Liver (tissue), 8 donors: ENCODE measurements at regions not wholly inside any gene's neighbourhood (a gene's known extent, or its start where the extent isn't known, plus 50 kb on each side); places are given as distances from the start of the nearest gene placed in this dataset.

ENCODE experiments used
- DNase-seq: peaks from one replicate; pipeline ENCODE4 v3.0.0-alpha.2; 2017; ENCODE audit warnings: low spot score
- H3K27ac ChIP-seq, 2 donors: one replicate each; pipeline ENCODE4 v1.7.0; 2013; ENCODE audit warnings: inconsistent platforms in 2 of 2, low read length in 2 of 2, control low read depth in 1 of 2, low read depth in 1 of 2, mild to moderate bottlenecking in 1 of 2
- H3K27me3 ChIP-seq, 4 donors: one replicate each; pipeline versions ENCODE4 v1.6.1 to v1.7.0; 2013; ENCODE audit warnings: low read length in 3 of 4, inconsistent platforms in 1 of 4, mild to moderate bottlenecking in 1 of 4, moderate library complexity in 1 of 4; ENCODE audit not compliant: control insufficient read depth in 4 of 4, insufficient read depth in 4 of 4
- H3K36me3 ChIP-seq, 4 donors: one replicate each; pipeline versions ENCODE4 v1.6.1 to v1.7.0; 2013; ENCODE audit warnings: low read length in 3 of 4, mild to moderate bottlenecking in 3 of 4, low read depth in 1 of 4, moderate library complexity in 1 of 4; ENCODE audit not compliant: control insufficient read depth in 4 of 4, insufficient read depth in 3 of 4
- H3K4me1 ChIP-seq, 4 donors: one replicate each; pipeline versions ENCODE4 v1.6.1 to v1.7.0; 2013; ENCODE audit warnings: low read length in 3 of 4, mild to moderate bottlenecking in 3 of 4, moderate library complexity in 1 of 4; ENCODE audit not compliant: control insufficient read depth in 4 of 4, insufficient read depth in 4 of 4
- H3K4me3 ChIP-seq, 3 donors: one replicate each; pipeline versions ENCODE4 v1.6.1 to v1.7.0; 2013; ENCODE audit warnings: low read length in 3 of 3, control low read depth in 1 of 3, low read depth in 1 of 3, mild to moderate bottlenecking in 1 of 3
- H3K9ac ChIP-seq, 2 donors: one replicate each; pipeline ENCODE4 v1.7.0; 2013; ENCODE audit warnings: low read length in 2 of 2, mild to moderate bottlenecking in 2 of 2, moderate library complexity in 2 of 2, control low read depth in 1 of 2, low read depth in 1 of 2
- H3K9me3 ChIP-seq, 4 donors: one replicate each; pipeline versions ENCODE4 v1.6.1 to v1.7.0; 2013; ENCODE audit warnings: low read length in 3 of 4; ENCODE audit not compliant: control insufficient read depth in 4 of 4
- EGR1 ChIP-seq, 2 donors: IDR thresholded peaks; 2 replicates each; pipeline ENCODE4 v1.6.1; 2016 to 2018; ENCODE audit warnings: antibody characterized with exemption in 2 of 2, low read depth in 2 of 2
- FOXA1 ChIP-seq: IDR thresholded peaks from 2 replicates; pipeline ENCODE4 v1.6.1; 2016; ENCODE audit warnings: antibody characterized with exemption
- FOXA2 ChIP-seq: IDR thresholded peaks from 2 replicates; pipeline ENCODE4 v1.6.1; 2016; ENCODE audit warnings: antibody characterized with exemption
- GABPA ChIP-seq, 2 donors: IDR thresholded peaks in 1 of 2; conservative IDR thresholded peaks in 1 of 2; 2 replicates each; pipeline ENCODE4 v1.6.1; 2016; ENCODE audit warnings: antibody characterized with exemption in 2 of 2, mild to moderate bottlenecking in 1 of 2, moderate library complexity in 1 of 2
- HNF4A ChIP-seq, 2 donors: conservative IDR thresholded peaks; 2 replicates each; pipeline ENCODE4 v1.6.1; 2016; ENCODE audit warnings: antibody characterized with exemption in 2 of 2, mild to moderate bottlenecking in 2 of 2
- HNF4G ChIP-seq: IDR thresholded peaks from 2 replicates; pipeline ENCODE4 v1.6.1; 2016; ENCODE audit warnings: antibody characterized with exemption
- JUND ChIP-seq, 2 donors: IDR thresholded peaks; 2 replicates each; pipeline ENCODE4 v1.6.1; 2016; ENCODE audit warnings: antibody characterized with exemption in 2 of 2
- NR2F2 ChIP-seq: IDR thresholded peaks from 2 replicates; pipeline ENCODE4 v1.6.1; 2016; ENCODE audit warnings: antibody characterized with exemption
- RAD21 ChIP-seq, 2 donors: IDR thresholded peaks; 2 replicates each; pipeline ENCODE4 v1.6.1; 2016; ENCODE audit warnings: antibody characterized with exemption in 2 of 2, mild to moderate bottlenecking in 2 of 2
- RXRA ChIP-seq, 2 donors: IDR thresholded peaks; 2 replicates each; pipeline ENCODE4 v1.6.1; 2017 to 2018; ENCODE audit warnings: antibody characterized with exemption in 2 of 2, mild to moderate bottlenecking in 1 of 2
- SP1 ChIP-seq: IDR thresholded peaks from 2 replicates; pipeline ENCODE4 v1.6.1; 2018; ENCODE audit warnings: antibody characterized with exemption, mild to moderate bottlenecking
- TAF1 ChIP-seq: conservative IDR thresholded peaks from 2 replicates; pipeline ENCODE4 v1.6.1; 2016; ENCODE audit warnings: antibody characterized with exemption, mild to moderate bottlenecking
- YY1 ChIP-seq: IDR thresholded peaks from 2 replicates; pipeline ENCODE4 v1.6.1; 2016; ENCODE audit warnings: antibody characterized with exemption, mild to moderate bottlenecking
- WGBS: extraction: QIAGEN DNeasy Blood & Tissue Kit; methylation state at CpG from one replicate; pipeline ENCODE4 v1.1.7; 2013; 5-methylcytosine and 5-hydroxymethylcytosine counted together
- TF ChIP-seq, protein P1 (sequence below): IDR thresholded peaks from 2 replicates; pipeline ENCODE4 v1.6.1; 2016; ENCODE audit warnings: antibody characterized with exemption
- TF ChIP-seq, protein P2 (sequence below): IDR thresholded peaks from 2 replicates; pipeline ENCODE4 v1.6.1; 2016; ENCODE audit warnings: antibody characterized with exemption
- TF ChIP-seq, protein P3 (sequence below): fragments of 150-350 bp; IDR thresholded peaks from 2 replicates; pipeline ENCODE4 v1.5.1; 2017; ENCODE audit warnings: improper control_type of control experiment, low read depth, low read length; ENCODE audit not compliant: missing input control
- TF ChIP-seq, protein P4 (sequence below): IDR thresholded peaks from 2 replicates; pipeline ENCODE4 v1.6.1; 2016; ENCODE audit warnings: antibody characterized with exemption, mild to moderate bottlenecking
- TF ChIP-seq, protein P5 (sequence below): IDR thresholded peaks from 2 replicates; pipeline ENCODE4 v1.6.1; 2016; ENCODE audit warnings: antibody characterized with exemption
- donor health status: healthy.
- donor health status: healthy.
- donor health status: healthy.
- donor health status: healthy.
- donor health status: healthy.

DNA sequence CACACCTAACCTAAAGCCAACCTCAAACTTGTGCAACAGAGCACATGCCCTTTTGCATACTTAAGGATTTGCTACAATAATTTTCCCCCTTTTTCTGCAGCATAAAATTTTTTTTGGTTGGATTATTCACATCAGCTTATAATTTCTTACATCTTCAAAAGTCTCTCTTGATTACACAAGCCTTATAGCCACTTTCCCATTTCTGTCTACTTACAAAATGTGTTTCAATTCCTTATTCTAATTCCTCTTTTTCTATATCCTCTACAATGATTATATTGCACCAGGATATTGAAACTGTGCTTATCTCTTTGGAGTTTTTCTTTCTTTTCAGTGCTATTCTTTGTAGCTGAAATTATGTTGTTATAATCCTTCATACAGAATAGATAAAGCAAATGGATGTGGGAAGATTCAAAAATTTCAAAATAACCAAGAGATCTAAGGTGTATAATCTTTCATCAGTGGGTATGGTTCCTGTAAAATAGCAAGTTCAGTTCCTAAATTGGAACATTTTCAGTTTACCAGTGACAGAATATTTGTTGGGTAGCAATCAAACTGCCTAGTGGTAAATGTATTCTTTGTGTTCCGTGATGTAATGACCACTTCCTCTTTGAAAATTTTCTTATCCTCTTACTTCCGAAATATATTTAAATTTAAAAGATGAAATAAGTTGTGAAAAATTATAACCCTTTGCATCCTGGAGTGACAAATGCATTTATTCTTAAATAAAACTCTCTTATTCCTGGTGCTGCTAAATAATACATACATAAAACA lies 386.8 kb upstream of the CHD1 start:
- no peaks in the 10 kb centered on the region for H3K9me3 ChIP-seq
- no peak overlapping the region for H3K9ac ChIP-seq
- 52% methylated on average over 2 of the region's 2 CpGs for WGBS
- H3K27ac ChIP-seq, result peak overlapping the region in 1 of 2 donors; percentile 7
- DNase-seq, result no peak
- no peak for TF ChIP-seq GABPA (IDR thresholded peaks at IDR 0.05 in 1 of 2, conservative IDR thresholded peaks at IDR 0.05 in 1 of 2)
- no peak for TF ChIP-seq NR2F2
- TF ChIP-seq RXRA (IDR thresholded peaks at IDR 0.05), result no peak
- no peak for TF ChIP-seq FOXA2
- no peak for TF ChIP-seq HNF4G
- TF ChIP-seq, protein P1, sequence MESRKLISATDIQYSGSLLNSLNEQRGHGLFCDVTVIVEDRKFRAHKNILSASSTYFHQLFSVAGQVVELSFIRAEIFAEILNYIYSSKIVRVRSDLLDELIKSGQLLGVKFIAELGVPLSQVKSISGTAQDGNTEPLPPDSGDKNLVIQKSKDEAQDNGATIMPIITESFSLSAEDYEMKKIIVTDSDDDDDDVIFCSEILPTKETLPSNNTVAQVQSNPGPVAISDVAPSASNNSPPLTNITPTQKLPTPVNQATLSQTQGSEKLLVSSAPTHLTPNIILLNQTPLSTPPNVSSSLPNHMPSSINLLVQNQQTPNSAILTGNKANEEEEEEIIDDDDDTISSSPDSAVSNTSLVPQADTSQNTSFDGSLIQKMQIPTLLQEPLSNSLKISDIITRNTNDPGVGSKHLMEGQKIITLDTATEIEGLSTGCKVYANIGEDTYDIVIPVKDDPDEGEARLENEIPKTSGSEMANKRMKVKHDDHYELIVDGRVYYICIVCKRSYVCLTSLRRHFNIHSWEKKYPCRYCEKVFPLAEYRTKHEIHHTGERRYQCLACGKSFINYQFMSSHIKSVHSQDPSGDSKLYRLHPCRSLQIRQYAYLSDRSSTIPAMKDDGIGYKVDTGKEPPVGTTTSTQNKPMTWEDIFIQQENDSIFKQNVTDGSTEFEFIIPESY, result no peak
- H3K36me3 ChIP-seq, result no peaks in the 10 kb centered on the region
- H3K4me1 ChIP-seq, result no peaks in the 10 kb centered on the region
- peaks cover 0 to under 1% (median 0%) of the 10 kb centered on the region in 4 donors for H3K27me3 ChIP-seq
- H3K4me3 ChIP-seq, result no peak overlapping the region

DNA sequence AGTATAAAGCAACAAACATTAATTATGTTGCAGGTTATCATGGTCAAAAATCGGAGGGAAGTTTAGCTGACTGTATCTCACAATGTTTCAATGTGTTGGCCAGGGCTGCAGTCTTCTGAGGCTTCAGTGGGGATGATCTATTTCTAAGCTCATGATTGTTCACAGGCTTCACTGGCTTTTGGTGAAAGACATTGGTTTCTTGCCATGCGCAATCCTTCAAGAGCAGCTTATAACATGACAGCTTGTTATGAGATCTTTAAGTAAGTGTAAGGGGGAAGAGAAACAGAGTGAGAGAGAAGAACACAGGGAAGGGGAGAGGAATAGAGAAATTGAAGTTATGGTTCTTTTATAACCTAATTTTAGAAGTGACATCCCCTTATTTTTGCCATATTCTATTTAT lies 385.9 kb upstream of the CHD1 start:
- no peaks in the 10 kb centered on the region for H3K4me1 ChIP-seq
- H3K4me3 ChIP-seq, result no peak overlapping the region
- no peaks in the 10 kb centered on the region for H3K36me3 ChIP-seq
- peaks cover 0 to 2% (median 0%) of the 10 kb centered on the region in 4 donors for H3K27me3 ChIP-seq
- no peak for DNase-seq
- 80% methylated on average over 2 of the region's 2 CpGs for WGBS
- no peak overlapping the region for H3K27ac ChIP-seq
- no peaks in the 10 kb centered on the region for H3K9me3 ChIP-seq
- no peak for TF ChIP-seq EGR1 (IDR thresholded peaks at IDR 0.05; ENCODE audit: low read depth in 2 of 2)
- TF ChIP-seq FOXA2, result no peak
- no peak for TF ChIP-seq GABPA (IDR thresholded peaks at IDR 0.05 in 1 of 2, conservative IDR thresholded peaks at IDR 0.05 in 1 of 2)
- TF ChIP-seq FOXA1, result no peak
- TF ChIP-seq JUND (IDR thresholded peaks at IDR 0.05), result no peak
- no peak for TF ChIP-seq HNF4G
- TF ChIP-seq, protein P2, sequence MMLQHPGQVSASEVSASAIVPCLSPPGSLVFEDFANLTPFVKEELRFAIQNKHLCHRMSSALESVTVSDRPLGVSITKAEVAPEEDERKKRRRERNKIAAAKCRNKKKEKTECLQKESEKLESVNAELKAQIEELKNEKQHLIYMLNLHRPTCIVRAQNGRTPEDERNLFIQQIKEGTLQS, result no peak
- TF ChIP-seq, protein P3, sequence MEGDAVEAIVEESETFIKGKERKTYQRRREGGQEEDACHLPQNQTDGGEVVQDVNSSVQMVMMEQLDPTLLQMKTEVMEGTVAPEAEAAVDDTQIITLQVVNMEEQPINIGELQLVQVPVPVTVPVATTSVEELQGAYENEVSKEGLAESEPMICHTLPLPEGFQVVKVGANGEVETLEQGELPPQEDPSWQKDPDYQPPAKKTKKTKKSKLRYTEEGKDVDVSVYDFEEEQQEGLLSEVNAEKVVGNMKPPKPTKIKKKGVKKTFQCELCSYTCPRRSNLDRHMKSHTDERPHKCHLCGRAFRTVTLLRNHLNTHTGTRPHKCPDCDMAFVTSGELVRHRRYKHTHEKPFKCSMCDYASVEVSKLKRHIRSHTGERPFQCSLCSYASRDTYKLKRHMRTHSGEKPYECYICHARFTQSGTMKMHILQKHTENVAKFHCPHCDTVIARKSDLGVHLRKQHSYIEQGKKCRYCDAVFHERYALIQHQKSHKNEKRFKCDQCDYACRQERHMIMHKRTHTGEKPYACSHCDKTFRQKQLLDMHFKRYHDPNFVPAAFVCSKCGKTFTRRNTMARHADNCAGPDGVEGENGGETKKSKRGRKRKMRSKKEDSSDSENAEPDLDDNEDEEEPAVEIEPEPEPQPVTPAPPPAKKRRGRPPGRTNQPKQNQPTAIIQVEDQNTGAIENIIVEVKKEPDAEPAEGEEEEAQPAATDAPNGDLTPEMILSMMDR, result no peak
- TF ChIP-seq, protein P1, result no peak
- TF ChIP-seq, protein P4, sequence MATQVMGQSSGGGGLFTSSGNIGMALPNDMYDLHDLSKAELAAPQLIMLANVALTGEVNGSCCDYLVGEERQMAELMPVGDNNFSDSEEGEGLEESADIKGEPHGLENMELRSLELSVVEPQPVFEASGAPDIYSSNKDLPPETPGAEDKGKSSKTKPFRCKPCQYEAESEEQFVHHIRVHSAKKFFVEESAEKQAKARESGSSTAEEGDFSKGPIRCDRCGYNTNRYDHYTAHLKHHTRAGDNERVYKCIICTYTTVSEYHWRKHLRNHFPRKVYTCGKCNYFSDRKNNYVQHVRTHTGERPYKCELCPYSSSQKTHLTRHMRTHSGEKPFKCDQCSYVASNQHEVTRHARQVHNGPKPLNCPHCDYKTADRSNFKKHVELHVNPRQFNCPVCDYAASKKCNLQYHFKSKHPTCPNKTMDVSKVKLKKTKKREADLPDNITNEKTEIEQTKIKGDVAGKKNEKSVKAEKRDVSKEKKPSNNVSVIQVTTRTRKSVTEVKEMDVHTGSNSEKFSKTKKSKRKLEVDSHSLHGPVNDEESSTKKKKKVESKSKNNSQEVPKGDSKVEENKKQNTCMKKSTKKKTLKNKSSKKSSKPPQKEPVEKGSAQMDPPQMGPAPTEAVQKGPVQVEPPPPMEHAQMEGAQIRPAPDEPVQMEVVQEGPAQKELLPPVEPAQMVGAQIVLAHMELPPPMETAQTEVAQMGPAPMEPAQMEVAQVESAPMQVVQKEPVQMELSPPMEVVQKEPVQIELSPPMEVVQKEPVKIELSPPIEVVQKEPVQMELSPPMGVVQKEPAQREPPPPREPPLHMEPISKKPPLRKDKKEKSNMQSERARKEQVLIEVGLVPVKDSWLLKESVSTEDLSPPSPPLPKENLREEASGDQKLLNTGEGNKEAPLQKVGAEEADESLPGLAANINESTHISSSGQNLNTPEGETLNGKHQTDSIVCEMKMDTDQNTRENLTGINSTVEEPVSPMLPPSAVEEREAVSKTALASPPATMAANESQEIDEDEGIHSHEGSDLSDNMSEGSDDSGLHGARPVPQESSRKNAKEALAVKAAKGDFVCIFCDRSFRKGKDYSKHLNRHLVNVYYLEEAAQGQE, result no peak
- no peak for TF ChIP-seq NR2F2
- no peak for TF ChIP-seq YY1
- TF ChIP-seq RAD21 (IDR thresholded peaks at IDR 0.05), result no peak
- TF ChIP-seq, protein P5, sequence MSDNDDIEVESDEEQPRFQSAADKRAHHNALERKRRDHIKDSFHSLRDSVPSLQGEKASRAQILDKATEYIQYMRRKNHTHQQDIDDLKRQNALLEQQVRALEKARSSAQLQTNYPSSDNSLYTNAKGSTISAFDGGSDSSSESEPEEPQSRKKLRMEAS, result no peak
- TF ChIP-seq SP1, result no peak
- no peak for TF ChIP-seq HNF4A (conservative IDR thresholded peaks at IDR 0.05)
- no peak for TF ChIP-seq RXRA (IDR thresholded peaks at IDR 0.05)
- TF ChIP-seq TAF1, result no peak
- H3K9ac ChIP-seq, result no peak overlapping the region
